GM06990 (cell line): ENCODE measurements at regions not wholly inside any gene's neighbourhood (a gene's known extent, or its start where the extent isn't known, plus 50 kb on each side); places are given as distances from the start of the nearest gene placed in this dataset.

Experiments used
- DNase-seq: peaks from one replicate; pipeline ENCODE4 v3.0.0-alpha.2; 2011; ENCODE audit not compliant: insufficient read length; ENCODE audit errors: extremely low read depth
- H3K27me3 ChIP-seq: replicated peaks from 2 replicates; pipeline ENCODE4 v1.6.0; 2011; ENCODE audit warnings: low read length; ENCODE audit not compliant: control insufficient read depth, insufficient read depth
- H3K36me3 ChIP-seq: 2 replicates; pipeline ENCODE4 v1.5.1; 2011; ENCODE audit warnings: low read length; ENCODE audit not compliant: control insufficient read depth, insufficient read depth
- H3K4me3 ChIP-seq: replicated peaks from 2 replicates; pipeline ENCODE4 v1.5.1; 2011; ENCODE audit warnings: low read depth, mild to moderate bottlenecking, control low read depth, low read length
- CTCF ChIP-seq: IDR thresholded peaks from 2 replicates; pipeline ENCODE4 v1.5.1; 2011; ENCODE audit warnings: low read length, control low read depth, mild to moderate bottlenecking, inconsistent platforms; ENCODE audit not compliant: insufficient read depth, poor library complexity, severe bottlenecking

- DNase-seq = no peak
- peaks cover 1% of the 10 kb centered on the region for H3K27me3 ChIP-seq
- H3K4me3 ChIP-seq = no peak overlapping the region
- no peak for TF ChIP-seq CTCF
- no peaks in the 10 kb centered on the region for H3K36me3 ChIP-seq
Measured at GRCh38 chr1:37400466-37401225, 73.7 kb upstream of the ZC3H12A start.

GRCh38 chr1:37403166-37403565, 71.2 kb upstream of the ZC3H12A start:
- no peak for DNase-seq
- TF ChIP-seq CTCF = no peak

GRCh38 chr1:37404711-37405110, 69.7 kb upstream of the ZC3H12A start:
- no peaks in the 10 kb centered on the region for H3K36me3 ChIP-seq
- TF ChIP-seq CTCF = no peak
- H3K27me3 ChIP-seq = peaks cover 1% of the 10 kb centered on the region; the same call in 1 of the 2 replicates
- H3K4me3 ChIP-seq = no peak overlapping the region
- DNase-seq = no peak

More at GRCh38 chr1:37403166-37403565, 71.2 kb upstream of the ZC3H12A start:
- Histone ChIP-seq H3K27me3 (peaks cover 1% of the 10 kb centered on the region), H3K4me3 (no peak overlapping the region), H3K36me3 (no peaks in the 10 kb centered on the region)

GRCh38 chr1:37410105-37410504, 64.3 kb upstream of the ZC3H12A start:
- no peak for DNase-seq
- Histone ChIP-seq H3K4me3 (no peak overlapping the region), H3K36me3 (no peaks in the 10 kb centered on the region), H3K27me3 (no peaks in the 10 kb centered on the region; the same call in 1 of the 2 replicates)
- no peak for TF ChIP-seq CTCF

- no peak for DNase-seq
- Histone ChIP-seq H3K4me3 (no peak overlapping the region), H3K27me3 (no peaks in the 10 kb centered on the region; the same call in 1 of the 2 replicates), H3K36me3 (no peaks in the 10 kb centered on the region)
- TF ChIP-seq CTCF = no peak
Measured at GRCh38 chr1:37410815-37411214, 63.6 kb upstream of the ZC3H12A start.
